Esophagus squamous epithelium (tissue), 5 donors: ENCODE measurements at regions not wholly inside any gene's neighbourhood (a gene's known extent, or its start where the extent isn't known, plus 50 kb on each side); places are given as distances from the start of the nearest gene placed in this dataset.

Source experiments
- DNase-seq: peaks from one replicate; lab custom pipeline; 2025; lab: John Stamatoyannopoulos, UW
- H3K27ac ChIP-seq, 4 donors: fragments of 200-600 bp; sonication (generic); one replicate each; pipeline ENCODE4 v1.5.1; 2016 to 2019; ENCODE audit warnings: mild to moderate bottlenecking in 1 of 4
- H3K27me3 ChIP-seq, 4 donors: fragments of 200-600 bp; sonication (generic); 1 replicate in 3 of 4; 2 replicates in 1 of 4; pipeline versions ENCODE4 v1.5.1 to v1.6.0; 2017 to 2021; ENCODE audit warnings: antibody characterized with exemption in 1 of 4
- H3K36me3 ChIP-seq, 3 donors: fragments of 200-600 bp; sonication (generic); one replicate each; pipeline ENCODE4 v1.5.1; 2016 to 2019
- H3K4me1 ChIP-seq, 3 donors: fragments of 200-600 bp; sonication (generic); one replicate each; pipeline ENCODE4 v1.5.1; 2017 to 2019
- H3K4me3 ChIP-seq, 4 donors: fragments of 200-600 bp; sonication (generic); 1 replicate in 3 of 4; 2 replicates in 1 of 4; pipeline ENCODE4 v1.5.1; 2016 to 2019; ENCODE audit warnings: mild to moderate bottlenecking in 2 of 4, moderate library complexity in 1 of 4
- H3K9me3 ChIP-seq, 3 donors: fragments of 200-600 bp; sonication (generic); one replicate each; pipeline ENCODE4 v1.5.1; 2016 to 2019
- CTCF ChIP-seq, 6 experiments: fragments of 450-650 bp in 4 of 6; fragments of 200-600 bp in 2 of 6; sonication (generic) in 2 of 6; IDR thresholded peaks; one replicate each; pipeline ENCODE4 v1.5.1; 2016 to 2019; ENCODE audit warnings: antibody characterized with exemption in 6 of 6, mild to moderate bottlenecking in 4 of 6, moderate library complexity in 4 of 6
- POLR2A ChIP-seq, 4 donors: fragments of 450-650 bp; IDR thresholded peaks; one replicate each; pipeline ENCODE4 v1.6.1; 2017; ENCODE audit warnings: antibody characterized with exemption in 4 of 4, mild to moderate bottlenecking in 4 of 4, moderate library complexity in 3 of 4
- WGBS, 2 donors: methylation state at CpG; one replicate each; pipeline ENCODE4 v1.1.5; 2018; 5-methylcytosine and 5-hydroxymethylcytosine counted together
- intact Hi-C: fragments of 100-400 bp; cut with DNase I; formaldehyde crosslinking; loops from one replicate; pipeline ENCODE4 v1.15.0; 2022
- donor health status: DM: yes; HTN: yes; CAD: no.

GRCh38 chr9:6703898-6704639 is 53.7 kb upstream of the KDM4C start:
- Histone ChIP-seq H3K9me3 (no peaks in the 10 kb centered on the region), H3K4me1 (peaks cover 0 to 9% (median 0%) of the 10 kb centered on the region in 3 donors), H3K27ac (peak overlapping the region; percentile 73 to 89 (median 82)), H3K27me3 (no peaks in the 10 kb centered on the region), H3K4me3 (peak overlapping the region; percentile 52 to 79 (median 68)), H3K36me3 (no peaks in the 10 kb centered on the region)
- peak; percentile 68 for DNase-seq
- intact Hi-C loops: no loop called here
- peak in 2 of 4 donors; percentile 42 to 73 for TF ChIP-seq POLR2A (IDR thresholded peaks at IDR 0.05)
- TF ChIP-seq CTCF (IDR thresholded peaks at IDR 0.05): no peak
- 1% methylated on average over 40 of the region's 57 CpGs; no CpG with 5 or more reads in 1 of the 2 donors for WGBS, 2 donors

GRCh38 chr9:6702707-6703106 is 55.1 kb upstream of the KDM4C start:
- Histone ChIP-seq H3K9me3 (no peaks in the 10 kb centered on the region), H3K36me3 (no peaks in the 10 kb centered on the region), H3K4me3 (no peak overlapping the region), H3K27ac (no peak overlapping the region), H3K4me1 (peaks cover 0 to 9% (median 0%) of the 10 kb centered on the region in 3 donors), H3K27me3 (no peaks in the 10 kb centered on the region)
- no peak for TF ChIP-seq POLR2A (IDR thresholded peaks at IDR 0.05)
- no peak for TF ChIP-seq CTCF (IDR thresholded peaks at IDR 0.05)
- no peak for DNase-seq
- 83 to 89% methylated on average over 2 to 6 of the region's 7 CpGs for WGBS, 2 donors
- intact Hi-C loops: no loop called here

GRCh38 chr9:6696178-6696577 is 50.6 kb upstream of the GLDC start:
- H3K36me3 ChIP-seq: no peaks in the 10 kb centered on the region
- H3K27ac ChIP-seq: no peak overlapping the region
- H3K4me1 ChIP-seq: no peaks in the 10 kb centered on the region
- H3K27me3 ChIP-seq: no peaks in the 10 kb centered on the region
- DNase-seq: no peak
- no peaks in the 10 kb centered on the region for H3K9me3 ChIP-seq
- 90 to 95% methylated on average over 9 of the region's 9 CpGs for WGBS, 2 donors
- intact Hi-C loops: no loop called here
- no peak for TF ChIP-seq CTCF (IDR thresholded peaks at IDR 0.05)
- no peak for TF ChIP-seq POLR2A (IDR thresholded peaks at IDR 0.05)
- H3K4me3 ChIP-seq: no peak overlapping the region

GRCh38 chr9:6695121-6695814 is 49.7 kb upstream of the GLDC start:
- Histone ChIP-seq H3K4me3 (no peak overlapping the region), H3K9me3 (no peaks in the 10 kb centered on the region), H3K27ac (no peak overlapping the region), H3K36me3 (no peaks in the 10 kb centered on the region), H3K27me3 (no peaks in the 10 kb centered on the region), H3K4me1 (no peaks in the 10 kb centered on the region)
- 76 to 80% methylated on average over 7 of the region's 7 CpGs for WGBS, 2 donors
- TF ChIP-seq POLR2A (IDR thresholded peaks at IDR 0.05) (no peak), CTCF (IDR thresholded peaks at IDR 0.05) (no peak)
- intact Hi-C loops: no loop called here
- DNase-seq: no peak
